ENCODE measurements at regions not wholly inside any gene's neighbourhood (a gene's known extent, or its start where the extent isn't known, plus 50 kb on each side); places are given as distances from the start of the nearest gene placed in this dataset.
"Not testable (repeated sequence)": the region's sequence is repeated elsewhere in the genome, so short reads cannot be mapped to it uniquely, and the experiment has no call there.

DNA sequence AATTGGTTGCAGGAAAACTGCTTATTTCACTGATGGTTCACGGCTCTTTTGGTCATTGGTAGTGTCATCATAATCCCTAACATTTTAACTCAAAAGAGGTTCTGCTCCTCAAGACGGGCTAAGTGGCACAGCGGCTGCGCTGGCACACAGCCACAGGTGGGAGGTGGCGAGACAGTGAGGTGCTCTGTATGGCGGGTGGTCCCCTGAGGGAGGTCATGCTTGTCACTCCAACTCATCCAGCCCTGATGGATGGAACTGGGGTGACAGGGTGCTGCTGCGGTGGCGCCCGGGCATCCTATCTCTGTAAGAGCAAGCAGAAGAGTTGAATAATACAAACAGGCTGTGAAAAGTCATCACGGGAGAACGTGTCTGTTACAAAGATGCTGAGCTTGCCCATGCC lies 370.2 kb downstream of the SFMBT2 start:
- Histone ChIP-seq H3K79me2 (no peaks in the 10 kb centered on the region), H2AFZ (no peak overlapping the region), H3K4me3 (no peak overlapping the region), H3K4me2 (no peak overlapping the region), H3K4me1 (ENCODE audit: insufficient read depth) (no peaks in the 10 kb centered on the region), H3K27ac (no peak overlapping the region), H3K27me3 (peaks cover 4% of the 10 kb centered on the region), H4K20me1 (ENCODE audit: insufficient read depth, poor library complexity, severe bottlenecking) (no peaks in the 10 kb centered on the region), H3K9me2 (replicated peaks; ENCODE audit: insufficient read depth) (no peaks in the 10 kb centered on the region), H3K9me3 (ENCODE audit: low read depth) (no peaks in the 10 kb centered on the region), H3K36me3 (replicated peaks; ENCODE audit: insufficient read depth, low read depth) (no peaks in the 10 kb centered on the region)
- DNase-seq (ENCODE audit: low spot score): no peak
- 94% methylated on average over 11 of the region's 11 CpGs for WGBS (ENCODE audit: low lambda C conversion rate, missing lambda C conversion rate)
- TF ChIP-seq, protein P1, sequence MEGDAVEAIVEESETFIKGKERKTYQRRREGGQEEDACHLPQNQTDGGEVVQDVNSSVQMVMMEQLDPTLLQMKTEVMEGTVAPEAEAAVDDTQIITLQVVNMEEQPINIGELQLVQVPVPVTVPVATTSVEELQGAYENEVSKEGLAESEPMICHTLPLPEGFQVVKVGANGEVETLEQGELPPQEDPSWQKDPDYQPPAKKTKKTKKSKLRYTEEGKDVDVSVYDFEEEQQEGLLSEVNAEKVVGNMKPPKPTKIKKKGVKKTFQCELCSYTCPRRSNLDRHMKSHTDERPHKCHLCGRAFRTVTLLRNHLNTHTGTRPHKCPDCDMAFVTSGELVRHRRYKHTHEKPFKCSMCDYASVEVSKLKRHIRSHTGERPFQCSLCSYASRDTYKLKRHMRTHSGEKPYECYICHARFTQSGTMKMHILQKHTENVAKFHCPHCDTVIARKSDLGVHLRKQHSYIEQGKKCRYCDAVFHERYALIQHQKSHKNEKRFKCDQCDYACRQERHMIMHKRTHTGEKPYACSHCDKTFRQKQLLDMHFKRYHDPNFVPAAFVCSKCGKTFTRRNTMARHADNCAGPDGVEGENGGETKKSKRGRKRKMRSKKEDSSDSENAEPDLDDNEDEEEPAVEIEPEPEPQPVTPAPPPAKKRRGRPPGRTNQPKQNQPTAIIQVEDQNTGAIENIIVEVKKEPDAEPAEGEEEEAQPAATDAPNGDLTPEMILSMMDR (IDR thresholded peaks at IDR 0.05; ENCODE audit: poor library complexity): no peak
- TF ChIP-seq EZH2phosphoT487 (IDR thresholded peaks at IDR 0.05; ENCODE audit: low read depth, severe bottlenecking, unreplicated experiment) (no peak), EZH2 (IDR thresholded peaks at IDR 0.05; ENCODE audit: borderline replicate concordance) (no peak)

DNA sequence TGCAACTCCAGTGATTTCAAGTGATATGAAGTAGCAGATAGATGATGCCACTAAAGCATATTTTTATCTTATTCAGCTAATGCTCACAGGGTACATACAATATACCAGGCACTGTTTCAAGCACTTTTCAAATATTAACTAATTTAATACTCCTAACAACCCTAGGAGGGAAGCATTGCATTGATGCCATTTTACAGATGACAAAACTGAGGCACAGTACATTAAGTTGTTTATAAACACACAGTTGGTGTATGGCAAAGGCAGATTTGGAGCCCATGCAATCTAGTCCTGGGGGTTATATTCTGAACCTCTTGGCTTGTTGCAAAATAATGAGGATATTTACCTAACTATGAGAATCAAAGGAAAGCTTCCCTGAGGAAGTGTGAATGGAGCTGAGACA lies 371.0 kb downstream of the SFMBT2 start:
- Histone ChIP-seq H2AFZ (no peak overlapping the region), H4K20me1 (ENCODE audit: insufficient read depth, poor library complexity, severe bottlenecking) (no peaks in the 10 kb centered on the region), H3K36me3 (replicated peaks; ENCODE audit: insufficient read depth, low read depth) (no peaks in the 10 kb centered on the region), H3K9me3 (ENCODE audit: low read depth) (no peaks in the 10 kb centered on the region), H3K4me3 (no peak overlapping the region), H3K4me1 (ENCODE audit: insufficient read depth) (no peaks in the 10 kb centered on the region), H3K27ac (no peak overlapping the region), H3K9me2 (replicated peaks; ENCODE audit: insufficient read depth) (no peaks in the 10 kb centered on the region), H3K79me2 (no peaks in the 10 kb centered on the region), H3K27me3 (peaks cover 4% of the 10 kb centered on the region), H3K4me2 (no peak overlapping the region)
- DNase-seq (ENCODE audit: low spot score): no peak
- TF ChIP-seq, protein P1 (IDR thresholded peaks at IDR 0.05; ENCODE audit: poor library complexity): no peak
- TF ChIP-seq EZH2phosphoT487 (IDR thresholded peaks at IDR 0.05; ENCODE audit: low read depth, severe bottlenecking, unreplicated experiment): no peak
- no peak for TF ChIP-seq EZH2 (IDR thresholded peaks at IDR 0.05; ENCODE audit: borderline replicate concordance)

- TF ChIP-seq EZH2 (IDR thresholded peaks at IDR 0.05; ENCODE audit: borderline replicate concordance): no peak
- Histone ChIP-seq H3K79me2 (no peaks in the 10 kb centered on the region), H4K20me1 (ENCODE audit: insufficient read depth, poor library complexity, severe bottlenecking) (no peaks in the 10 kb centered on the region), H3K4me2 (no peak overlapping the region), H3K9me2 (replicated peaks; ENCODE audit: insufficient read depth) (no peaks in the 10 kb centered on the region), H3K27ac (no peak overlapping the region), H3K36me3 (replicated peaks; ENCODE audit: insufficient read depth, low read depth) (no peaks in the 10 kb centered on the region), H3K9me3 (ENCODE audit: low read depth) (no peaks in the 10 kb centered on the region), H3K27me3 (peaks cover 4% of the 10 kb centered on the region), H2AFZ (no peak overlapping the region), H3K4me1 (ENCODE audit: insufficient read depth) (no peaks in the 10 kb centered on the region), H3K4me3 (no peak overlapping the region)
- 82% methylated on average over 1 of the region's 1 CpG for WGBS (ENCODE audit: low lambda C conversion rate, missing lambda C conversion rate)
- no peak for DNase-seq (ENCODE audit: low spot score)
Observed at GRCh38 chr10:7038416-7038815, 372.4 kb downstream of the SFMBT2 start.

DNA sequence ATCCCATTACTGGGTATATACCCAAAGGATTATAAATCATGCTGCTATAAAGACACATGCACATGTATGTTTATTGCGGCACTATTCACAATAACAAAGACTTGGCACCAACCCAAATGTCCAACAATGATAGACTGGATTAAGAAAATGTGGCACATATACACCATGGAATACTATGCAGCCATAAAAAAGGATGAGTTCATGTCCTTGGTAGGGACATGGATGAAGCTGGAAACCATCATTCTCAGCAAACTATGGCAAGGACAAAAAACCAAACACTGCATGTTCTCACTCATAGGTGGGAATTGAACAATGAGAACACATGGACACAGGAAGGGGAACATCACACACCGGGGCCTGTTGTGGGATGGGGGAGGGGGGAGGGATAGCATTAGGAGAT lies 373.4 kb downstream of the SFMBT2 start:
- DNase-seq (ENCODE audit: low spot score); H3K36me3 ChIP-seq (replicated peaks; ENCODE audit: insufficient read depth, low read depth); H3K4me1 ChIP-seq (ENCODE audit: insufficient read depth); H3K27me3 ChIP-seq; H3K4me2 ChIP-seq; H3K79me2 ChIP-seq; H3K27ac ChIP-seq; H4K20me1 ChIP-seq (ENCODE audit: insufficient read depth, poor library complexity, severe bottlenecking); H3K9me3 ChIP-seq (ENCODE audit: low read depth); H3K4me3 ChIP-seq; H3K9me2 ChIP-seq (replicated peaks; ENCODE audit: insufficient read depth); H2AFZ ChIP-seq: not testable (repeated sequence)
- WGBS (ENCODE audit: low lambda C conversion rate, missing lambda C conversion rate): 61% methylated on average over 2 of the region's 2 CpGs

DNA sequence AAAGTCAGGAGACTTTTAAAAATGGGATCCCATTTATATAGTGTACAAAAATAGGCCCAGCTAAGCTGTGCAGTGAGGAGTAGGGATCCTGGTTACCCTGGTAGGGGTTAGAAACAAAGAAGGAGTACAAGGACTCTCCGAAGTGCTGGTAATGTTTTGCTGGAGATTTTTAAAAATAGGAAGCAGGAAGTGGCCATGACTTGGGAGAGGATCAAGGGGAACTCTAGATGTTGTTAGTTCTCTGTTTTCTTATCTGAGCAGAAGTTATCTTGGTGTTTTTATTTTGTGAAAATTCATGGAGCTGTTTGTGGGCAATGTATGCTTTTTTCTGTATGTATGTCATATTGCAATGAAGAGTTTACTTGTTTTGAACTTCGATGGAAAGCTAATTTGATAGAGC lies 373.9 kb downstream of the SFMBT2 start:
- Histone ChIP-seq H3K4me3 (no peak overlapping the region), H4K20me1 (ENCODE audit: insufficient read depth, poor library complexity, severe bottlenecking) (no peaks in the 10 kb centered on the region), H3K27ac (no peak overlapping the region), H3K27me3 (peaks cover 4% of the 10 kb centered on the region), H3K9me2 (replicated peaks; ENCODE audit: insufficient read depth) (no peaks in the 10 kb centered on the region), H3K79me2 (no peaks in the 10 kb centered on the region), H3K4me1 (ENCODE audit: insufficient read depth) (no peaks in the 10 kb centered on the region), H3K4me2 (no peak overlapping the region), H2AFZ (no peak overlapping the region), H3K36me3 (replicated peaks; ENCODE audit: insufficient read depth, low read depth) (no peaks in the 10 kb centered on the region), H3K9me3 (ENCODE audit: low read depth) (no peaks in the 10 kb centered on the region)
- no peak for TF ChIP-seq EZH2phosphoT487 (IDR thresholded peaks at IDR 0.05; ENCODE audit: low read depth, severe bottlenecking, unreplicated experiment)
- TF ChIP-seq, protein P1 (IDR thresholded peaks at IDR 0.05; ENCODE audit: poor library complexity): no peak
- TF ChIP-seq EZH2 (IDR thresholded peaks at IDR 0.05; ENCODE audit: borderline replicate concordance): no peak
- 90% methylated on average over 2 of the region's 2 CpGs for WGBS (ENCODE audit: low lambda C conversion rate, missing lambda C conversion rate)
- DNase-seq (ENCODE audit: low spot score): no peak
